CD14-positive monocyte (primary cell): ENCODE measurements at regions not wholly inside any gene's neighbourhood (a gene's known extent, or its start where the extent isn't known, plus 50 kb on each side); places are given as distances from the start of the nearest gene placed in this dataset.
A peak's percentile ranks its signal among the peaks of the same experiment; 100 is the strongest.

Experiments used
- DNase-seq, 3 donors: peaks; one replicate each; pipeline ENCODE4 v3.0.0-alpha.2; 2011 to 2022
- H2AFZ ChIP-seq: 2 replicates; pipeline ENCODE4 v1.6.0; 2012; ENCODE audit warnings: mild to moderate bottlenecking, low read depth, low read length, inconsistent platforms; ENCODE audit not compliant: insufficient read depth, poor library complexity, severe bottlenecking
- H3K27ac ChIP-seq, 2 donors: 1 replicate in 1 of 2; 2 replicates in 1 of 2; pipeline ENCODE4 v1.5.1; 2012 to 2013; ENCODE audit warnings: low read length in 2 of 2, control low read depth in 1 of 2, inconsistent platforms in 1 of 2, low read depth in 1 of 2, mild to moderate bottlenecking in 1 of 2
- H3K27me3 ChIP-seq, 2 donors: one replicate each; pipeline versions ENCODE4 v1.6.0 to v1.6.1; 2011 to 2013; ENCODE audit warnings: low read length in 2 of 2; ENCODE audit not compliant: control insufficient read depth in 2 of 2, insufficient read depth in 2 of 2
- H3K36me3 ChIP-seq, 2 donors: replicated peaks in 1 of 2; 1 replicate in 1 of 2; 2 replicates in 1 of 2; pipeline versions ENCODE4 v1.5.1 to v1.6.1; 2012 to 2013; ENCODE audit warnings: low read length in 2 of 2, control low read depth in 1 of 2, inconsistent platforms in 1 of 2, mild to moderate bottlenecking in 1 of 2; ENCODE audit not compliant: insufficient read depth in 2 of 2, control insufficient read depth in 1 of 2
- H3K4me1 ChIP-seq, 2 donors: 1 replicate in 1 of 2; 2 replicates in 1 of 2; pipeline versions ENCODE4 v1.5.1 to v1.6.1; 2012 to 2013; ENCODE audit warnings: low read length in 2 of 2, control low read depth in 1 of 2, inconsistent platforms in 1 of 2, mild to moderate bottlenecking in 1 of 2, moderate library complexity in 1 of 2; ENCODE audit not compliant: insufficient read depth in 2 of 2, control insufficient read depth in 1 of 2
- H3K4me2 ChIP-seq: replicated peaks from 2 replicates; pipeline ENCODE3; 2012; ENCODE audit warnings: low read length, moderate library complexity, mild to moderate bottlenecking; ENCODE audit not compliant: poor library complexity, severe bottlenecking; ENCODE audit errors: extremely low read depth
- H3K4me3 ChIP-seq, 3 experiments: fragments of 200-600 bp in 1 of 3; sonication (generic) in 1 of 3; replicated peaks in 1 of 3; 1 replicate in 2 of 3; 2 replicates in 1 of 3; pipeline ENCODE4 v1.5.1; 2011 to 2013; ENCODE audit warnings: low read length in 3 of 3, mild to moderate bottlenecking in 3 of 3, control low read depth in 2 of 3, low read depth in 2 of 3, inconsistent platforms in 1 of 3, moderate library complexity in 1 of 3
- H3K79me2 ChIP-seq: 2 replicates; pipeline ENCODE4 v1.6.0; 2012; ENCODE audit warnings: mild to moderate bottlenecking, control low read depth, inconsistent platforms, low read length, moderate library complexity; ENCODE audit not compliant: insufficient read depth
- H3K9ac ChIP-seq: 2 replicates; pipeline ENCODE4 v1.6.0; 2017; ENCODE audit warnings: low read length, mild to moderate bottlenecking; ENCODE audit not compliant: insufficient read depth, poor library complexity, severe bottlenecking
- H3K9me3 ChIP-seq, 2 donors: replicated peaks in 1 of 2; 1 replicate in 1 of 2; 2 replicates in 1 of 2; pipeline versions ENCODE4 v1.5.1 to v1.6.1; 2012 to 2013; ENCODE audit warnings: low read length in 2 of 2, control low read depth in 1 of 2; ENCODE audit not compliant: control insufficient read depth in 1 of 2, insufficient read depth in 1 of 2
- H4K20me1 ChIP-seq: 2 replicates; pipeline ENCODE4 v1.6.0; 2012; ENCODE audit warnings: mild to moderate bottlenecking, low read length, control low read depth, moderate library complexity; ENCODE audit not compliant: insufficient read depth
- H3K27ac Mint-ChIP-seq, 7 donors: one replicate each; pipeline ENCODE4 v1.8.0; 2020; ENCODE audit warnings: mild to moderate bottlenecking in 7 of 7, mixed read lengths in 7 of 7, moderate library complexity in 6 of 7, inconsistent platforms in 2 of 7
- H3K27me3 Mint-ChIP-seq, 3 donors: one replicate each; pipeline ENCODE4 v1.8.0; 2021 to 2022; ENCODE audit warnings: low read depth in 3 of 3, mild to moderate bottlenecking in 3 of 3, mixed read lengths in 3 of 3, moderate library complexity in 3 of 3, inconsistent platforms in 1 of 3
- H3K36me3 Mint-ChIP-seq, 2 donors: one replicate each; pipeline ENCODE4 v1.8.0; 2020; ENCODE audit warnings: mixed read lengths in 2 of 2, inconsistent platforms in 1 of 2, mild to moderate bottlenecking in 1 of 2
- H3K4me1 Mint-ChIP-seq: one replicate; pipeline ENCODE4 v1.8.0; 2020; ENCODE audit warnings: mild to moderate bottlenecking, mixed read lengths
- H3K4me3 Mint-ChIP-seq, 2 donors: one replicate each; pipeline ENCODE4 v1.8.0; 2020; ENCODE audit warnings: mild to moderate bottlenecking in 2 of 2, mixed read lengths in 2 of 2, moderate library complexity in 1 of 2
- H3K9me3 Mint-ChIP-seq, 7 donors: one replicate each; pipeline ENCODE4 v1.8.0; 2020 to 2022; ENCODE audit warnings: mixed read lengths in 7 of 7, mild to moderate bottlenecking in 6 of 7, moderate library complexity in 6 of 7, inconsistent platforms in 2 of 7
- WGBS: methylation state at CpG from one replicate; pipeline ENCODE4 v1.1.5; 2013; ENCODE audit warnings: missing lambda C conversion rate; ENCODE audit not compliant: insufficient coverage; 5-methylcytosine and 5-hydroxymethylcytosine counted together
- intact Hi-C, 2 donors: fragments of 100-400 bp; cut with micrococcal nuclease; formaldehyde crosslinking; loops; one replicate each; pipeline versions ENCODE4 v1.15.0 to v1.15.1; 2023
- TF ChIP-seq, protein P1 (sequence below): fragments of 200-600 bp; IDR thresholded peaks from one replicate; pipeline ENCODE4 v1.8.0; 2022; ENCODE audit warnings: antibody characterized with exemption, mild to moderate bottlenecking

DNA sequence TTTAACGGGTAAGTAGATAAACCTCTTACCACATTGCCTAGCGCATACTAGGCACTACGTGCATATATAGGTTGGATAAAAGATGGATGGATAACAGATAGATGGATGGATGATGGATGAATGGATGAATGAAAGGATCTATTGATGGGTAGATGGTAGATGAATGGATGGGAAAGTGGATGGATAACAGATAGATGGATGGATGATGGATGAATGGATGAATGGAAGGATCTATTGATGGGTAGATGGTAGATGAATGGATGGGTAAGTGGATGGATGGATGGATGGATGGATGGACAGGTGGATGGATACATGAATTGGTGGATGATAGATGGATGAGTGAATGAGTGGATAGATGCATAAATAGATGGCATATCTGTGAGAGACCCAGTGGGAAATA, 555.0 kb downstream of the MN1 start:
- WGBS, result no CpG with 5 or more reads among the region's 3 CpGs
- Histone ChIP-seq H3K4me1 (peaks cover 6% of the 10 kb centered on the region in 2 donors), H3K36me3 (no peaks in the 10 kb centered on the region), H3K9ac (no peak overlapping the region), H3K4me3 (no peak overlapping the region), H3K27ac (no peak overlapping the region), H3K9me3 (no peaks in the 10 kb centered on the region), H2AFZ (no peak overlapping the region), H4K20me1 (no peaks in the 10 kb centered on the region), H3K4me2 (no peak overlapping the region), H3K27me3 (no peaks in the 10 kb centered on the region), H3K79me2 (no peaks in the 10 kb centered on the region)
- Mint-ChIP-seq H3K4me1 (peaks cover 6% of the 10 kb centered on the region), H3K9me3 (peaks cover 0 to 9% (median 4%) of the 10 kb centered on the region in 7 donors), H3K36me3 (no peaks in the 10 kb centered on the region), H3K27me3 (peaks cover 0 to 2% (median 2%) of the 10 kb centered on the region in 3 donors), H3K27ac (peak overlapping the region in 1 of 7 donors; percentile 9), H3K4me3 (no peak overlapping the region)
- DNase-seq, result no peak
- intact Hi-C loops, result no loop called here
- TF ChIP-seq, protein P1, sequence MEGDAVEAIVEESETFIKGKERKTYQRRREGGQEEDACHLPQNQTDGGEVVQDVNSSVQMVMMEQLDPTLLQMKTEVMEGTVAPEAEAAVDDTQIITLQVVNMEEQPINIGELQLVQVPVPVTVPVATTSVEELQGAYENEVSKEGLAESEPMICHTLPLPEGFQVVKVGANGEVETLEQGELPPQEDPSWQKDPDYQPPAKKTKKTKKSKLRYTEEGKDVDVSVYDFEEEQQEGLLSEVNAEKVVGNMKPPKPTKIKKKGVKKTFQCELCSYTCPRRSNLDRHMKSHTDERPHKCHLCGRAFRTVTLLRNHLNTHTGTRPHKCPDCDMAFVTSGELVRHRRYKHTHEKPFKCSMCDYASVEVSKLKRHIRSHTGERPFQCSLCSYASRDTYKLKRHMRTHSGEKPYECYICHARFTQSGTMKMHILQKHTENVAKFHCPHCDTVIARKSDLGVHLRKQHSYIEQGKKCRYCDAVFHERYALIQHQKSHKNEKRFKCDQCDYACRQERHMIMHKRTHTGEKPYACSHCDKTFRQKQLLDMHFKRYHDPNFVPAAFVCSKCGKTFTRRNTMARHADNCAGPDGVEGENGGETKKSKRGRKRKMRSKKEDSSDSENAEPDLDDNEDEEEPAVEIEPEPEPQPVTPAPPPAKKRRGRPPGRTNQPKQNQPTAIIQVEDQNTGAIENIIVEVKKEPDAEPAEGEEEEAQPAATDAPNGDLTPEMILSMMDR, result no peak

DNA sequence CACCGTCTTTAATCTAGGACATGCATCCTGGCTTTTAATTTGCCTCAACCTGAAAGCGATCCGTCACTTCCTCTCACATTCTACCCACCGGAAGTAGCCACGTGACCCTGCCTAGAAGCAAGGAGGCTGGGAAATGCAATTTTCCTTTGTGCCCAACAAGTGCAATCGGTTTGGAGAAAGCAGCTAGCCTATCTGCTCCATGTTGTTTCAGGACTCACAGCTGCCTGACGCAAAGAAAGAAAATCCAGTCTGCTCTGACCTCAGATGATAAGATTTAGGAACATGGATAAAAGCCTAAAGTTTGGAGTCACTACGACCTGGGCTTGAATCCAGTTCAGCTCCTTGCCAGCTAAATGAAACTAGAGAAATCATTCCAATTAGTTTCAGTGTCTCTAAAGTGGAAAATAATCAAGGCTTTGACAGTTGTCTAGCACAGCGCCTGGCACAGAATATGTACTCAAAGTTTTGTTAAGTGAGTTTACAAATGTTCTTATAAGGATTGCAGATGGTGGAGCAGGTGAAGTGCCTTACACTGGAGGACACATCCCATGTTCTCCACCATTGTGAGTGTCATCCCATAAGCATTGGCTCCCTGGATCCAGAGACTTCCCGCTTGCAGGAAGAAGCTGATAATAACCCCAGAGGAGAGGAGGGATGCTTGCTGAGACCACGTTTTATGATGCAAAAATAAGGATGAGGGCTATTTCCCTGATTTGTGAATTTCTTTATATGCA, 553.7 kb downstream of the MN1 start:
- H2AFZ ChIP-seq, result peak overlapping the region; percentile 13
- WGBS, result 49% methylated on average over 4 of the region's 11 CpGs

More for the DNA sequence above, 553.7 kb downstream of the MN1 start:
- Histone ChIP-seq H3K79me2 (no peaks in the 10 kb centered on the region), H3K4me1 (peaks cover 13 to 15% of the 10 kb centered on the region in 2 donors), H3K4me3 (peak overlapping the region in 1 of 3 experiments; percentile 20), H3K9ac (no peak overlapping the region), H3K27ac (no peak overlapping the region), H3K27me3 (no peaks in the 10 kb centered on the region), H3K9me3 (no peaks in the 10 kb centered on the region), H4K20me1 (no peaks in the 10 kb centered on the region), H3K36me3 (no peaks in the 10 kb centered on the region), H3K4me2 (no peak overlapping the region)
- Mint-ChIP-seq H3K9me3 (peaks cover 0 to 12% (median 4%) of the 10 kb centered on the region in 7 donors), H3K27ac (peak overlapping the region in 1 of 7 donors; percentile 30), H3K4me3 (peak overlapping the region in 1 of 2 donors; percentile 72), H3K4me1 (peaks cover 15% of the 10 kb centered on the region), H3K36me3 (no peaks in the 10 kb centered on the region), H3K27me3 (peaks cover 0 to 2% (median 2%) of the 10 kb centered on the region in 3 donors)
- TF ChIP-seq, protein P1, result no peak
- peak in 1 of 3 donors; percentile 14 for DNase-seq
- intact Hi-C loops, result no loop called here
